ENCODE measurements at regions not wholly inside any gene's neighbourhood (a gene's known extent, or its start where the extent isn't known, plus 50 kb on each side); places are given as distances from the start of the nearest gene placed in this dataset.

- H3K9ac ChIP-seq (ENCODE audit: insufficient read depth, low read length, poor library complexity, severe bottlenecking) = no peak overlapping the region
- H3K9me3 ChIP-seq (replicated peaks in 1 of 2; ENCODE audit: control insufficient read depth in 1 of 2, insufficient read depth in 1 of 2, low read length in 2 of 2) = peaks cover 0 to 3% of the 10 kb centered on the region in 2 donors
- H3K4me1 Mint-ChIP-seq = no peaks in the 10 kb centered on the region
- H3K9me3 Mint-ChIP-seq = peaks cover 0 to 8% (median 2%) of the 10 kb centered on the region in 7 donors
- no peaks in the 10 kb centered on the region for H3K4me1 ChIP-seq (ENCODE audit: control insufficient read depth in 1 of 2, insufficient read depth in 2 of 2, low read length in 2 of 2)
- no peak overlapping the region for H3K4me3 Mint-ChIP-seq
- H3K27ac Mint-ChIP-seq = no peak overlapping the region
- H3K79me2 ChIP-seq (ENCODE audit: insufficient read depth, low read length) = no peaks in the 10 kb centered on the region
- no peak overlapping the region for H3K27ac ChIP-seq (ENCODE audit: low read depth in 1 of 2, low read length in 2 of 2)
- no peak overlapping the region for H3K4me2 ChIP-seq (replicated peaks; ENCODE audit: extremely low read depth, low read length, poor library complexity, severe bottlenecking)
- intact Hi-C loops (cut with micrococcal nuclease) = no loop called here
- H3K4me3 ChIP-seq (replicated peaks in 1 of 3; ENCODE audit: low read depth in 2 of 3, low read length in 3 of 3) = no peak overlapping the region
- H4K20me1 ChIP-seq (ENCODE audit: insufficient read depth, low read length) = no peaks in the 10 kb centered on the region
- no peaks in the 10 kb centered on the region for H3K27me3 Mint-ChIP-seq (ENCODE audit: low read depth in 3 of 3)
- no peak overlapping the region for H2AFZ ChIP-seq (ENCODE audit: insufficient read depth, low read depth, low read length, poor library complexity, severe bottlenecking)
- H3K36me3 Mint-ChIP-seq = no peaks in the 10 kb centered on the region
- DNase-seq = no peak
- WGBS (ENCODE audit: insufficient coverage) = 90% methylated on average over 3 of the region's 4 CpGs
- TF ChIP-seq, protein P1, sequence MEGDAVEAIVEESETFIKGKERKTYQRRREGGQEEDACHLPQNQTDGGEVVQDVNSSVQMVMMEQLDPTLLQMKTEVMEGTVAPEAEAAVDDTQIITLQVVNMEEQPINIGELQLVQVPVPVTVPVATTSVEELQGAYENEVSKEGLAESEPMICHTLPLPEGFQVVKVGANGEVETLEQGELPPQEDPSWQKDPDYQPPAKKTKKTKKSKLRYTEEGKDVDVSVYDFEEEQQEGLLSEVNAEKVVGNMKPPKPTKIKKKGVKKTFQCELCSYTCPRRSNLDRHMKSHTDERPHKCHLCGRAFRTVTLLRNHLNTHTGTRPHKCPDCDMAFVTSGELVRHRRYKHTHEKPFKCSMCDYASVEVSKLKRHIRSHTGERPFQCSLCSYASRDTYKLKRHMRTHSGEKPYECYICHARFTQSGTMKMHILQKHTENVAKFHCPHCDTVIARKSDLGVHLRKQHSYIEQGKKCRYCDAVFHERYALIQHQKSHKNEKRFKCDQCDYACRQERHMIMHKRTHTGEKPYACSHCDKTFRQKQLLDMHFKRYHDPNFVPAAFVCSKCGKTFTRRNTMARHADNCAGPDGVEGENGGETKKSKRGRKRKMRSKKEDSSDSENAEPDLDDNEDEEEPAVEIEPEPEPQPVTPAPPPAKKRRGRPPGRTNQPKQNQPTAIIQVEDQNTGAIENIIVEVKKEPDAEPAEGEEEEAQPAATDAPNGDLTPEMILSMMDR (IDR thresholded peaks at IDR 0.05) = no peak
- no peaks in the 10 kb centered on the region for H3K27me3 ChIP-seq (ENCODE audit: control insufficient read depth in 2 of 2, insufficient read depth in 2 of 2, low read length in 2 of 2)
- H3K36me3 ChIP-seq (replicated peaks in 1 of 2; ENCODE audit: control insufficient read depth in 1 of 2, insufficient read depth in 2 of 2, low read length in 2 of 2) = no peaks in the 10 kb centered on the region
Measured at GRCh38 chr18:72114801-72115594, 429.1 kb downstream of the CBLN2 start.

DNA sequence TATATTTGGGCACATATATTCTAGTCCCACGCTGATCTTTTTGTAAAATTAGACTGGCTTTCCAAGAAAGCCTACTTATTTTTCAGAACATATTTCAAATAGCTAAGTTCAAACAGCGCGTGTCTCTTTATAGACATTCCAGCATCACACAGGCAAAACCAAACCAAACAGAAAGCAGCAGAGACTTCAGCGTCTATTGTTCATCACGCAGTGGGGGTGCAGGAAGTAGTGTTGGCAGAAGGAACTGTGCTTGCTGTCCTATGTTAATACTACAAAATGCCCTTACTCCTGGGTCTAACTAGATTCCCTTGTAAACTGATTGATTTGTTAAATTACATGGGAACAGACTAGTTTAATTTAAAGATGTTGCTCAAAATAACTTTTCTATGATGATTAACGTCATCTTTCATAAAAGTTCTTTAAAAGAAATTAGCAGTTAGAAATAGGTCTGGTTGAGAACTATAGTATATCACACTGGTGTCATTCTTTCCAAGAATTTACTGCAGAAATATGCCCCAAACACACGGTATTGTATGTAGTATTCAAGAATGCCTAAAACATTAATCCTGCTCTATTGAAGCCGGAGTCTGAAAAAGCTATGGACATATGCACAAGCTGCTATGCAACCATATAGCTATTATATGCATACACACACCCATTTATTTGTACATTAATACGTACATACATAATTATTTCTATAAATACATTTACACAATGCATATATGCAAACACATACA is 436.3 kb downstream of the CBLN2 start:
- peaks cover 0 to 4% (median 0%) of the 10 kb centered on the region in 7 donors for H3K9me3 Mint-ChIP-seq
- H3K4me1 Mint-ChIP-seq = no peaks in the 10 kb centered on the region
- H3K27me3 ChIP-seq (ENCODE audit: control insufficient read depth in 2 of 2, insufficient read depth in 2 of 2, low read length in 2 of 2) = no peaks in the 10 kb centered on the region
- no peak overlapping the region for H3K4me3 ChIP-seq (replicated peaks in 1 of 3; ENCODE audit: low read depth in 2 of 3, low read length in 3 of 3)
- no peaks in the 10 kb centered on the region for H3K4me1 ChIP-seq (ENCODE audit: control insufficient read depth in 1 of 2, insufficient read depth in 2 of 2, low read length in 2 of 2)
- intact Hi-C loops (cut with micrococcal nuclease) = no loop called here
- no peaks in the 10 kb centered on the region for H4K20me1 ChIP-seq (ENCODE audit: insufficient read depth, low read length)
- no CpG with 5 or more reads among the region's 9 CpGs for WGBS (ENCODE audit: insufficient coverage)
- TF ChIP-seq, protein P1 (IDR thresholded peaks at IDR 0.05) = no peak
- DNase-seq = no peak
- H3K4me3 Mint-ChIP-seq = no peak overlapping the region
- peaks cover 0 to 3% (median 1%) of the 10 kb centered on the region in 3 donors for H3K27me3 Mint-ChIP-seq (ENCODE audit: low read depth in 3 of 3)
- H3K36me3 Mint-ChIP-seq = no peaks in the 10 kb centered on the region
- H3K79me2 ChIP-seq (ENCODE audit: insufficient read depth, low read length) = no peaks in the 10 kb centered on the region
- no peak overlapping the region for H3K27ac ChIP-seq (ENCODE audit: low read depth in 1 of 2, low read length in 2 of 2)
- H3K27ac Mint-ChIP-seq = no peak overlapping the region
- H2AFZ ChIP-seq (ENCODE audit: insufficient read depth, low read depth, low read length, poor library complexity, severe bottlenecking) = no peak overlapping the region
- no peak overlapping the region for H3K4me2 ChIP-seq (replicated peaks; ENCODE audit: extremely low read depth, low read length, poor library complexity, severe bottlenecking)
- H3K9me3 ChIP-seq (replicated peaks in 1 of 2; ENCODE audit: control insufficient read depth in 1 of 2, insufficient read depth in 1 of 2, low read length in 2 of 2) = no peaks in the 10 kb centered on the region
- H3K9ac ChIP-seq (ENCODE audit: insufficient read depth, low read length, poor library complexity, severe bottlenecking) = no peak overlapping the region
- H3K36me3 ChIP-seq (replicated peaks in 1 of 2; ENCODE audit: control insufficient read depth in 1 of 2, insufficient read depth in 2 of 2, low read length in 2 of 2) = no peaks in the 10 kb centered on the region

Measured in CD14-positive monocyte (primary cell).